GM21529 (cell line): ENCODE measurements at regions not wholly inside any gene's neighbourhood (a gene's known extent, or its start where the extent isn't known, plus 50 kb on each side); places are given as distances from the start of the nearest gene placed in this dataset.
"Not testable (repeated sequence)": the region's sequence is repeated elsewhere in the genome, so short reads cannot be mapped to it uniquely, and the experiment has no call there.

Source experiments
- ATAC-seq: cut with Tn5 transposase; IDR thresholded peaks from one replicate; pipeline ENCODE4 v1.9.1; 2021; ENCODE audit not compliant: unreplicated experiment

DNA sequence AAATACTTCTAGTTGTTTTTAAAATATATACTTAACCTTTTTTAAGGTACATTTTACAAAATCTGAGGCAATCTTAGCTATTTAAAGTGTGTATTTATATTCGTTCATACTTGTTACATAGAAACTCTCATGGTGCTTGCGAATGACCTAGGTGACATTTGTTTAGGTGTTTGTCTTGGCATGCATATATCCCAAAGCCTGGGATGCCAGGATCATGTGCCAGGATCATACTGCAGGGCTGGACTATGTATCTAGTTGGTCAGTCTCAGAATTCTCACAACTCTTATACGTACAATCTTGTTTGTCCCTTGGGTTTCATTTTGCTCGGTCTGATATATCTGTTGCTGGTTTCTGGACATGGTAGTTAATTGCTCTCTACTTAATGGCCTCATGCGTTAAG, 109.9 kb upstream of the WIPF3 start:
- ATAC-seq, result not testable (repeated sequence)

DNA sequence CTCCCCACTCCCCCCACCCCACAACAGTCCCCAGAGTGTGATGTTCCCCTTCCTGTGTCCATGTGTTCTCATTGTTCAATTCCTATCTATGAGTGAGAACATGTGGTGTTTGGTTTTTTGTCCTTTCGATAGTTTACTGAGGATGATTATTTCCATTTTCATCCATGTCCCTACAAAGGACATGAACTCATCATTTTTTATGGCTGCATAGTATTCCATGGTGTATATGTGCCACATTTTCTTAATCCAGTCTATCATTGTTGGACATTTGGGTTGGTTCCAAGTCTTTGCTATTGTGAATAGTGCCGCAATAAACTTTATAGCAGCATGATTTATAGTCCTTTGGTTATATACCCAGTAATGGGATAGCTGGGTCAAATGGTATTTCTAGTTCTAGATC, 106.6 kb upstream of the WIPF3 start:
- not testable (repeated sequence) for ATAC-seq

DNA sequence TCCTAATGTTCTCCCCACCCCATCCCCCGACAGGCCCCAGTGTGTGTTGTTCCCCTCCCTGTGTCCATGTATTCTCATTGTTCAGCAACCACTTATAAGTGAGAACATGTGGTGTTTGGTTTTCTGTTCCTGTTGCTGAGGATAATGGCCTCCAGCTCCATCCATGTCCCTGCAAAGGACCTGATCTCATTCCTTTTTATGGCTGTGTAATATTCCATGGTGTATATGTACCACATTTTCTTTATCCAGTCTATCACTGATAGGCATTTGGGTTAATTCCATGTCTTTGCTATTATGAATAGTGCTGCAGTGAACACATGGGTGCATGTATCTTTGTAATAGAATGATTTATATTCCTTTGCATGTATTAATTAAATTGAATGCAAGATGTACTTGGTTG, 104.8 kb upstream of the WIPF3 start:
- ATAC-seq, result not testable (repeated sequence)

DNA sequence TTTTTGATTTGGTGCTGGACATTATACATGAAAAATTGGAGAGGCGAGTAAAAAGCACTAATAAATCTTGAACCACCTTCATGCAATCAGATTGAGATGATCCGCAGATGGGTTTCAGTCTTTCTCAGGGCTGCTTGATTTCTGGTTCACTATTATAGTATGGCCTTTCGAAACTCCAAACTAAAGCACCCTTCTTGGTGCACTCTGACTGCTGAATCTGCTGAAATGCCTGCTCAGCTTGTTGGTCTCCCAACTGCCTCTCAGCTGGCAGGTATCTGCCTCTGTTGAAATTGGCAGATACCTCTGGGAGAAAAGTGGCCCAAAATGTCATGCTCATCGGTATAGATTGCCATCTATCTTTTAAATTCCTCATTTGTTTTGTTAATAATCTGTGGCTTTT, 102.5 kb upstream of the WIPF3 start:
- not testable (repeated sequence) for ATAC-seq

DNA sequence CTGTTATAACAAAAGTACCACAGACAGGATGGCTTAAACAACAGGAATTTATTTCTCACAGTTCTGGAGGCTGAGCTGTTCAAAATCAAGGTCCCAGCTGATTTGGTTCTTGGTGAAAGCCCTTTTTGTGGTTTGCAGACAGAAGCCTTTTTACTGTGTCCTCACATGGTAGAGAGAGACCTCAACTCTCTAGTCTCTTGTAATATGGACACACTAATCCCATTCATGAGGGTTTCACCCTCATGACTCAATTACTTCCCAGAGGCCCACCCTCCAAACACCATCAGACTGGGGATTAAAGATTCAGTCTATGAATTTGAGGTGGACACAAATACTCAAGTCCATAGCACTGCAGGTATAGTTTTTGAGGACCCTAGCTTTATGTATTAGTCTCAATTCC, 97.3 kb upstream of the WIPF3 start:
- ATAC-seq, result not testable (repeated sequence)

DNA sequence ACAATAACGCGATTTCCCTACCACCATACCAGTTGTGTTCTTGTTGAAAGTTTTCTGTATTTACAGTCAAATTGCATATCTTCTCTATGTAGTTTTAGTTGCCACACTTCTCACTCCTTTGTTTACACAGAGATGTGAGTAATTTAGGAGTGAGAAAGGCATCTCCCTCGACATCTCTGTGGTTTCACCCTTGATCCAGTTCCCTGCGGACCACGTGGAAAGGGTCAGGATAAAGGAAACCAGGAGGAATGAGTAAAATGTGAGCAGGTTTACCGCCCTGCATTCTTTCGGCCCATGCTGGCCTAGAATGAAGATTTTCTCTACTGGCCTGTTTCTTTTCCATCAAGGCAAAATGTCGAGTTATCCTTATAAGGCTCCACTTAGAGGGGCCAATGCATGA, 83.2 kb upstream of the WIPF3 start:
- not testable (repeated sequence) for ATAC-seq

DNA sequence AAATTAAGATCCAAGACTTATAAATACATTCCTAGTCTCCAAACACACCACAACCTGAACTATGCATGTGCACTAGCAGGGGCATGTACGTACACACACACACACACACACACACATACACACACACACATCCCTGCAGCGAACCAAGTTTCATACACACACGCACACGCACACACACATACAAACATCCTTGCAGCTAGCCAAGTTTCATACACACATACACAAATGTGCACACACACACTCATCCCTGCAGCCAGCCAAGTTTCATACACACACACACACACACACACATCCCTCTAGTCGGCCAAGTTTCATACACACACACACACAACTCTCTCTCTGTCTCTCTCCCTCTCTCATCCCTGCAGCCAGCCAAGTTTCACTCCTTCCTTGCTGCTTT, 82.7 kb upstream of the WIPF3 start:
- ATAC-seq, result no peak

DNA sequence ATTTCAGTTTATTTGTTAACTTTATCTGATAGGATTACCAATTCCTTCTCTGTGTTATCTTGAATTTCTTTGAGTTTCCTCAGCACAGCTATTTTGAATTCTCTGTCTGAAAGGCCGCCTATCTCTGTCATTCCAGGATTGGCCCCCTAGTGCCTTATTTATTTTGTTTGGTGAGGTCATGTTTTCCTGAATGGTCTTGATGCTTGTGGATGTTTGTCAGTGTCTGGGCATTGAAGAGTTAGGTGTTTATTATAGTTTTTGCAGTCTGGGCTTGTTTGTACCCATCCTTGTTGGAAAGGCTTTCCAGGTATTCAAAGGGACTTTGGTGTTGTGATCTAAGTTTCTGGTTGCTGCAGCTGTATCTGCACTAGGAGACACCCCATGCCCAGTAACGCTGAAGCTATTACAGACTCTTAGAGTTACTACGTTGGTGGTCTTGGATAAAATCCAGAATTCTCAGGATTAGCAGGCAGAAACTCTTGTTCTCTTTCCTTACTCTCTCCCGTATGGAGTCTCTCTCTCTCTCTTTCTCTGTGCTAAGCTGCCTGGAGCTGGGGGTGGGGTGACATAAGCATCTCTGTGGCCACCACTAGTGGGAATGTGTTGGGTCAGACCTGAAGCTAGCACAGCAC, 76.7 kb upstream of the WIPF3 start:
- not testable (repeated sequence) for ATAC-seq

DNA sequence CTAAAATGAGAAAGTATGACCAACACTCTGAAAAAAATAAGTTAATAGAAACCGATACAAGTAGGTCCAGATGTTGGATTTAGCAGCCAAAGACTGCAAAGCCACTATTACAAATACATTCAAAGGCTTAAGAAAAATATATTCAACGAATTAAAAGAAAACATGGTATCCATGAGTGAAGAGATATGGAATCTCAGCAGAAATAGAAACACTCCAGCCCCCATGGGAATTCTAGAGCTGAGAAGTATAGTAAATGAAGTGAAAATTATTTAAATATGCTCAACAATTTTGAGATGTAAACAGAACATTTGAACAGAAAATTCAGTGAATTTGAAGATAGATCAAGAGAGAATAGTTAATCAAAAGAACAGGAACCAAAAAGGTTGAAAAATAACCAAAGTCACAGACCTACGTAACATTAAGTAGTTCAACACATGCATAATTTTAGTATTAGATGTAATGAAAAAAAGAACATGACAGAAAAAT, 72.0 kb upstream of the WIPF3 start:
- ATAC-seq, result no peak

DNA sequence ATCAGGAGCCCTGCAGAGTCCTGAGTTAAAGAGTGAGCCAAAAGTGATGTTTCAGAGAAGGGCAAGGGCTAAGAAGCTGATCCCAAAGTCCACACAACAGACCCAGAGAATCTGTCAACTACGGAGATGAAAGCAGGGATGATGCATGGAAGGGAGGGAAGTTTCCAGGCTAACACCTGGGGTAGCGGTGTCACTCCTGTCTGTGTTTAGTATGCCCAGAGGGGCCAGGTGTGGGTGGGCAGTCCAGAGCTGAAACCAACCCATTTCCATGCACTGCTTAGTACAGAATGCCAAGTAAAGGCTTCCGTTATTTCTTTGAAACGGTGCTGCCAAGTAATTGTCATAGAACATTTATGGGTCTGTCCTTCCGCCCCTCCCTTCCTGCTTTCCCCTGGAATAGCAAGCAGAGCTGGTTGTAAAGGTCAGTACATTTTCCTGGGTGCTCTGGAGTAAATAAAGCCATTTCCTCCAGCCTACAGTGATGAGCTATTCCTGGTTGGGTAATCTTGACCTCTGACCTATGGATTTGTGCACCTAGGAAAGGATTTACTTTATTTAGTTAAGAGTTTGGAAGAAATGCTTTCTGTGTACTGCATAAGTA, 58.6 kb upstream of the WIPF3 start:
- ATAC-seq, result not testable (repeated sequence)

DNA sequence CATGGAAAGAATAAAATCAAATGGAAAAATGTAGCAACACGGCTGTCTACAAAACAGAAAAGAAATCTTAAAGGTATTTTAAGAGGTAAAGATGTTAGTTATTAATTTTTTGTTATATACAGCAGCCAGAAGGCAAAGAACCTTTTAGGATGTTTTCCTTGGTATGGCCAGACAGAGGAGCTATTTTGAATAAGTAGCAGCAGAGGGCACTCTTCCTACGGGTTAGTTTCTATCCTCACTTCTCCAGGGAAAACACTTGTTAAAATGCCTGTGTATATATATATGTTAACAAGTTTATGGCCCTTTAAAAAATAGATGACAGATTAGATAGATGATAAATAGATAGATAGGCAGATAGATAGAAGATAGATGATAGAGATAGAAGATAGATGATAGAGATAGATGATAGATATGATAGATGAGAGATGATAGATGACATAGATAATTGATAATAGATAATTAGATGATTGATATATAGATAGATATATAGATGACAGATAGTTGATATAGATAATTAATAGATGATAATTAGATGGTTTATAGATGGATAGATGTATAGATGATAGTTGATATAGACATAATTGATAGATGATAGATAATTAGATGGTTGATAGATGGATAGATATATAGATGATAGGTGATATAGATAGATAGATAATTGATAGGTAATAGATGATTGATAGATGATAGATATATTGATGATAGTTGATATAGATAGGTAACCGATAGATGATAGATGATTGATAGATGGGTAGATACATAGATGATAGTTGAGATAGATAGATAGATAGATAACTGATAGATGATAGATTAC, 57.8 kb upstream of the WIPF3 start:
- no peak for ATAC-seq

DNA sequence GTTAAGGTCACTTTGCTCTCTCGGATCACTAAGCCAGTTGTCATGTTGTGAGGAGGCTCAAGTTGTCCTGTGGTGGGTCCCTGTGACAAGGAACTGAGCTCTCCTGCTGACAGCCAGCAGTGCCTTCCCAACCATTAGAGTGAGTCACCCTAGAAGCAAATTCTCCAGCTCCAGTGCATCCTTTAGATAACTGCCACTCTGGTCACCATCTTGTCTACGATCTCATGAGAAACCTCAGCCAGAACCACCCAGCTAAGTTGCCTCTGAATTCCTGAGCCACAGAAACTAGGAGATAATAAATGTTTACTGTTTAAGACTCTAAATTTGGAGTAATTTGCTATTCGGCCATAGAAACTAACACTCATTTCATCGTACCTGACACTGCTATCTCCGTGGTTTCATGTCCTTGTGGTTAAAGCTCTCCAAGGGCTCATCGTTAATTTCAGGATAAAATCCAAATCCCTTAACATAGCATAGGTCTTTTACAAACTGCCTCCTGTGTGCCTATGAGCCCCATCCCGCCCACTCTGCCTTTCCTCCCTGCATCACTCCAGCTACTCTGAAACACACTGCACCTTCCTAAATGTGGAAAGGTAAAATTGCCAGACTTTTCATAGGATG, 56.5 kb upstream of the WIPF3 start:
- ATAC-seq, result no peak

DNA sequence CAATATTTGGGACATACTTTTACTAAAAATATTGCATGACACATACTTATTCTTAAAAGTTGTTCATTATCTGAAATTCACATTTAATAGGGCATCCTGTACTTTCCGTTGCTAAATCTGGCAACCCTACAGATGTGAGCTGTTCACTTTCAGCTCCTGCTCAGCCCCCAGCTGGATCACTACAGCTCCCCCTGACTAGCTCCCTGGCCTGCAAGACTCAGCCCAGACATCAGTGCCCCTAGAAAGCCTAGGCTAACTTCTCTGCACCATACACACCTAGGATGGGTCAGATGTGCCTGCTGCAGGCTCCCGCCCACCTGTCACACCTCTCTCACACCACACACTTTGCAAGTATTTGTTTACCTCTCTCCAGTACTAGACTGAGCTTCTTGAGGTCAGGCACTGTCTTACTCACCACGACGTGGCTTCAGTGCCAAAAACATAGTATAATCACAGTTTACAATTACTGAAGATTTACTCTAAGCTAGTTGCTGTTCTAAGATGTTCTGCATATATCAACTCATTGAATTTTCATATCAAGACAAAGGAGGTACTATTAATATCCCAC, 55.9 kb upstream of the WIPF3 start:
- ATAC-seq, result not testable (repeated sequence)

DNA sequence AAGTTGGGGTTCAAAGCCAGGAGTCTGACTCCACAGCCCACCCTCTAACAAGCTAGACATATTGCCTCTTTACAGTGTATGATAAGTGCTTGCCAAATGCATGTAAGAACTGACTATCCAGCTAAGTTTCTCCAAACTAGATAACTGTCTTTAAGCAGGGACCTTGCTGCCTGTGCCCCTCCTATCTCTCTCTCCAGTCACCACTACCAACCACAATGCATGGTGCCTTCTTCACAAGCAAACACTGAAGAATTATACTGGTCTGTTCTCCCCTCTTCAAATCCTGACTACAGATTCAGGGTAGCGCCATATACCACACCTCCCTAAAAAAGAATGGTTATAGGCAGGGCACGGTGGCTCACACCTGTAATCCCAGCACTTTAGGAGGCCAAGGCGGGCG, 55.3 kb upstream of the WIPF3 start:
- not testable (repeated sequence) for ATAC-seq

DNA sequence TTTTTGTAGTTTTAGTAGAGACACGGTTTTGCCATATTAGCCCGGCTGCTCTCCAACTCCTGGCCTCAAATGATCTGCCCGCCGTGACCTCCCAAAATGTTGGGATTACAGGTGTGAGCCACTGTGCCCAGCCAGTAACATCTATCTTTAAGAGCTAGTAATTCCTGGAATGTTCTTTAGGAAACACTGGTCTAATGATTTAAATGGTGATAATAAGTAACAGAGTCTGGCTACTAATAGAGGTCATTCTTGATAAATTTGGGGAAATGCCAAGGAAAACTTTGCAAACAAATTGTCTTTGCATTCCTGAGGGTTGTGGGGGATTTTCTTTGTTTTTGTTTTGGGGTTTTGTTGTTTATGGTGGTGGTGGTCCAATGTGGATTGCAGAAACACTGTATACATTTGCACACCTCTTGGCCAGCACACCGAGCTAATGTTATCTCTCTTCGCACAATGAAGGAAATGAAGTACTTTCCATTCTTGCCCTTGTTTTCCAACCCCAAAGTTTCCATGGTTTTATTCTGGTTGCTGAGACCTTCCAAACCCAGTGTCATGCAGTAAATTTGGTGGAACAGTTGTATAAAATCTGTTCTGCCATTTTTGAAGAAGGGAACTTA, 51.3 kb upstream of the WIPF3 start:
- no peak for ATAC-seq
